Renal cortex interstitium (tissue), 11 donors: ENCODE measurements at regions not wholly inside any gene's neighbourhood (a gene's known extent, or its start where the extent isn't known, plus 50 kb on each side); places are given as distances from the start of the nearest gene placed in this dataset.
A peak's percentile ranks its signal among the peaks of the same experiment; 100 is the strongest.

Experiments
- DNase-seq, 11 donors: peaks; one replicate each; pipeline ENCODE4 v3.0.0-alpha.2; 2013; ENCODE audit warnings: low read depth in 9 of 11, low spot score in 4 of 11; ENCODE audit errors: extremely low read depth in 1 of 11

- no peak for DNase-seq
These were observed 245.1 kb downstream of the MIAT start for GRCh38 chr22:26902401-26903029.

- DNase-seq = no peak
These were observed 245.9 kb downstream of the MIAT start for GRCh38 chr22:26903030-26903856.

- no peak for DNase-seq
These were observed 247.1 kb downstream of the MIAT start for GRCh38 chr22:26904483-26904882.

GRCh38 chr22:26905076-26905475 is 247.7 kb downstream of the MIAT start:
- DNase-seq = no peak

GRCh38 chr22:26905640-26906039 is 248.3 kb downstream of the MIAT start:
- no peak for DNase-seq

GRCh38 chr22:26906464-26906863 is 249.1 kb downstream of the MIAT start:
- DNase-seq = no peak

GRCh38 chr22:26907366-26907765 is 250.0 kb downstream of the MIAT start:
- no peak for DNase-seq

- no peak for DNase-seq
These were observed 253.5 kb downstream of the MIAT start for GRCh38 chr22:26910845-26911244.

GRCh38 chr22:26912655-26913345 is 255.4 kb downstream of the MIAT start:
- no peak for DNase-seq

- no peak for DNase-seq
These were observed 257.3 kb downstream of the MIAT start for GRCh38 chr22:26914519-26915185.

- no peak for DNase-seq
These were observed 258.8 kb downstream of the MIAT start for GRCh38 chr22:26916236-26916635.

GRCh38 chr22:26918226-26918625 is 260.8 kb downstream of the MIAT start:
- no peak for DNase-seq

- no peak for DNase-seq
These were observed 264.3 kb downstream of the MIAT start for GRCh38 chr22:26921726-26922125.

GRCh38 chr22:26922806-26923205 is 265.4 kb downstream of the MIAT start:
- DNase-seq = peak in 6 of 11 donors; percentile 16 to 38 (median 27)

GRCh38 chr22:26923531-26923930 is 266.1 kb downstream of the MIAT start:
- no peak for DNase-seq

- DNase-seq = no peak
These were observed 270.4 kb downstream of the MIAT start for GRCh38 chr22:26927821-26928220.

GRCh38 chr22:26931471-26931870 is 274.1 kb downstream of the MIAT start:
- DNase-seq = no peak

- DNase-seq = no peak
These were observed 275.8 kb downstream of the MIAT start for GRCh38 chr22:26933105-26933590.

- DNase-seq = no peak
These were observed 279.8 kb downstream of the MIAT start for GRCh38 chr22:26937213-26937612.
